ENCODE measurements at regions not wholly inside any gene's neighbourhood (a gene's known extent, or its start where the extent isn't known, plus 50 kb on each side); places are given as distances from the start of the nearest gene placed in this dataset.

- intact Hi-C loops (cut with DNase I), result no loop called here
- Histone ChIP-seq H3K27ac (no peak overlapping the region), H3K4me1 (peaks cover 12% of the 10 kb centered on the region), H3K9me3 (no peaks in the 10 kb centered on the region), H3K36me3 (no peaks in the 10 kb centered on the region), H3K27me3 (no peaks in the 10 kb centered on the region), H3K4me3 (no peak overlapping the region)
- TF ChIP-seq POLR2A (IDR thresholded peaks at IDR 0.05) (no peak), POLR2AphosphoS5 (IDR thresholded peaks at IDR 0.05; ENCODE audit: insufficient read depth in 1 of 2, low read depth in 1 of 2) (no peak)
- TF ChIP-seq, protein P1, sequence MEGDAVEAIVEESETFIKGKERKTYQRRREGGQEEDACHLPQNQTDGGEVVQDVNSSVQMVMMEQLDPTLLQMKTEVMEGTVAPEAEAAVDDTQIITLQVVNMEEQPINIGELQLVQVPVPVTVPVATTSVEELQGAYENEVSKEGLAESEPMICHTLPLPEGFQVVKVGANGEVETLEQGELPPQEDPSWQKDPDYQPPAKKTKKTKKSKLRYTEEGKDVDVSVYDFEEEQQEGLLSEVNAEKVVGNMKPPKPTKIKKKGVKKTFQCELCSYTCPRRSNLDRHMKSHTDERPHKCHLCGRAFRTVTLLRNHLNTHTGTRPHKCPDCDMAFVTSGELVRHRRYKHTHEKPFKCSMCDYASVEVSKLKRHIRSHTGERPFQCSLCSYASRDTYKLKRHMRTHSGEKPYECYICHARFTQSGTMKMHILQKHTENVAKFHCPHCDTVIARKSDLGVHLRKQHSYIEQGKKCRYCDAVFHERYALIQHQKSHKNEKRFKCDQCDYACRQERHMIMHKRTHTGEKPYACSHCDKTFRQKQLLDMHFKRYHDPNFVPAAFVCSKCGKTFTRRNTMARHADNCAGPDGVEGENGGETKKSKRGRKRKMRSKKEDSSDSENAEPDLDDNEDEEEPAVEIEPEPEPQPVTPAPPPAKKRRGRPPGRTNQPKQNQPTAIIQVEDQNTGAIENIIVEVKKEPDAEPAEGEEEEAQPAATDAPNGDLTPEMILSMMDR (IDR thresholded peaks at IDR 0.05), result no peak
- no peak for DNase-seq (ENCODE audit: extremely low spot score in 2 of 2)
Observed at GRCh38 chr4:119725688-119726330, 97.2 kb upstream of the PDE5A start.

DNA sequence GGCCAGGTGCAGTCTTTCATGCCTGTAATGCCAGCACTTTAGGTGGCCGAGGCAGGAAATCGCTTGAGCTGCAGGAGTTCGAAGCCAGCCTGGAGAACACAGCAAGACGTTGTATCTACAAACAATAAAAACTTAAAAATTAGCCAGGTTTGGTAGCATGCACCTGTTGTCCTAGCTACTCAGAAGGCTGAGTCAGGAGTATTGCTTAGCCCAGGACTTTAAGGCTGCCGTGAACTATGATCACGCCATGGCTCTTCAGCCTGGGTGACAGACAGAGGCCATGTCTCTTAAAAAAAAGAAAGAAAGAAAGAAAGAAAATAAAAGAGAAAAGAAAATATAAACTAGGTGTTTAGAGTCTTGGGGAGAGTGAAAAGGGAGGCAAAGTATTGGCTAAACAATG, 96.4 kb upstream of the PDE5A start:
- H3K4me1 ChIP-seq, result peaks cover 4% of the 10 kb centered on the region
- H3K36me3 ChIP-seq, result no peaks in the 10 kb centered on the region
- no peaks in the 10 kb centered on the region for H3K9me3 ChIP-seq
- intact Hi-C loops (cut with DNase I), result no loop called here
- H3K4me3 ChIP-seq, result no peak overlapping the region
- DNase-seq (ENCODE audit: extremely low spot score in 2 of 2), result no peak
- TF ChIP-seq, protein P1 (IDR thresholded peaks at IDR 0.05), result no peak
- TF ChIP-seq POLR2A (IDR thresholded peaks at IDR 0.05) (no peak), POLR2AphosphoS5 (IDR thresholded peaks at IDR 0.05; ENCODE audit: insufficient read depth in 1 of 2, low read depth in 1 of 2) (no peak)
- H3K27me3 ChIP-seq, result no peaks in the 10 kb centered on the region
- H3K27ac ChIP-seq, result no peak overlapping the region

GRCh38 chr4:119722670-119723069, 94.1 kb upstream of the PDE5A start:
- no peak for DNase-seq (ENCODE audit: extremely low spot score in 2 of 2)
- Histone ChIP-seq H3K4me1 (no peaks in the 10 kb centered on the region), H3K36me3 (no peaks in the 10 kb centered on the region), H3K27ac (no peak overlapping the region), H3K9me3 (no peaks in the 10 kb centered on the region), H3K27me3 (no peaks in the 10 kb centered on the region), H3K4me3 (no peak overlapping the region)
- TF ChIP-seq POLR2AphosphoS5 (IDR thresholded peaks at IDR 0.05; ENCODE audit: insufficient read depth in 1 of 2, low read depth in 1 of 2) (no peak), POLR2A (IDR thresholded peaks at IDR 0.05) (no peak)
- TF ChIP-seq, protein P1 (IDR thresholded peaks at IDR 0.05), result no peak
- intact Hi-C loops (cut with DNase I), result no loop called here

DNA sequence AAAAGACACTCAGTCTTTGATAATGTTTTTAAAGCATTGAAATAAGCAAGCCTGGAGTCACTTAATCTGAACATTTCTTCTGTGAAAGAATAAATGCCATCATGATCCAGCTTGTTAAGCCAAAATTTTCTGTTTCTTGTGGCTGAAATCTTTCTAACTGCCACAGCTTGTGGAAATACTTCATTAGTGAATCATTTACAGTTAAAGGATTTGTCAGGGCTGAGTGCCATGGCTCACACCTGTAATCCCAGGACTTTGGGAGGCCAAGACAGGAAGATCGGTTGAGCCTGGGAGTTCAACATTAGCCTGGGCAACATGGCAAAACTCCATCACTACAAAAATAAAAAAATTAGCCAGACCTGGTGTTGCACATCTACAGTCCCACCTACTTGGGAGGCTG, 93.3 kb upstream of the PDE5A start:
- intact Hi-C loops (cut with DNase I), result no loop called here
- no peak overlapping the region for H3K4me3 ChIP-seq
- no peak for TF ChIP-seq POLR2A (IDR thresholded peaks at IDR 0.05)
- no peak overlapping the region for H3K27ac ChIP-seq
- no peak for DNase-seq (ENCODE audit: extremely low spot score in 2 of 2)
- no peaks in the 10 kb centered on the region for H3K9me3 ChIP-seq
- H3K36me3 ChIP-seq, result no peaks in the 10 kb centered on the region
- no peaks in the 10 kb centered on the region for H3K27me3 ChIP-seq
- H3K4me1 ChIP-seq, result no peaks in the 10 kb centered on the region

GRCh38 chr4:119715490-119716445, 87.2 kb upstream of the PDE5A start:
- no peaks in the 10 kb centered on the region for H3K4me1 ChIP-seq
- intact Hi-C loops (cut with DNase I), result no loop called here
- H3K27ac ChIP-seq, result no peak overlapping the region
- H3K4me3 ChIP-seq, result no peak overlapping the region
- no peak for TF ChIP-seq POLR2A (IDR thresholded peaks at IDR 0.05)
- TF ChIP-seq POLR2AphosphoS5 (IDR thresholded peaks at IDR 0.05; ENCODE audit: insufficient read depth in 1 of 2, low read depth in 1 of 2), result no peak
- TF ChIP-seq, protein P1 (IDR thresholded peaks at IDR 0.05), result no peak
- H3K27me3 ChIP-seq, result no peaks in the 10 kb centered on the region
- H3K9me3 ChIP-seq, result no peaks in the 10 kb centered on the region
- no peaks in the 10 kb centered on the region for H3K36me3 ChIP-seq
- DNase-seq (ENCODE audit: extremely low spot score in 2 of 2), result no peak

Measured in vagina (tissue), 2 donors.